NB4 (cell line): ENCODE measurements at regions not wholly inside any gene's neighbourhood (a gene's known extent, or its start where the extent isn't known, plus 50 kb on each side); places are given as distances from the start of the nearest gene placed in this dataset.
A peak's percentile ranks its signal among the peaks of the same experiment; 100 is the strongest.
"Not testable (repeated sequence)": the region's sequence is repeated elsewhere in the genome, so short reads cannot be mapped to it uniquely, and the experiment has no call there.

Source experiments
- DNase-seq: peaks from one replicate; pipeline ENCODE4 v3.0.0; 2010; ENCODE audit warnings: low read depth
- H3K4me3 ChIP-seq: one replicate; pipeline ENCODE4 v1.5.1; 2011; ENCODE audit warnings: mild to moderate bottlenecking, low read depth, low read length, moderate library complexity
- CTCF ChIP-seq: IDR thresholded peaks from one replicate; pipeline ENCODE4 v1.5.1; 2012; ENCODE audit warnings: low read depth, low read length
- MAX ChIP-seq: IDR thresholded peaks from 2 replicates; pipeline ENCODE4 v1.6.1; 2011; ENCODE audit warnings: low read depth, low read length
- MYC ChIP-seq: IDR thresholded peaks from 2 replicates; pipeline ENCODE4 v1.6.1; 2011; ENCODE audit warnings: low read depth, low read length
- POLR2A ChIP-seq: IDR thresholded peaks from 2 replicates; pipeline ENCODE4 v1.6.1; 2011; ENCODE audit warnings: mild to moderate bottlenecking; ENCODE audit not compliant: insufficient read length; ENCODE audit errors: extremely low read depth

- TF ChIP-seq POLR2A, result no peak
- no peak for TF ChIP-seq CTCF
- no peak for TF ChIP-seq MAX
- TF ChIP-seq MYC, result no peak
- no peak overlapping the region for H3K4me3 ChIP-seq
- DNase-seq, result no peak
Observed at GRCh38 chr4:189592890-189593289, 347.8 kb upstream of the FRG1 start.

- no peak for DNase-seq
- no peak overlapping the region for H3K4me3 ChIP-seq
- TF ChIP-seq MYC, result no peak
- no peak for TF ChIP-seq CTCF
- no peak for TF ChIP-seq POLR2A
- TF ChIP-seq MAX, result no peak
Observed at GRCh38 chr4:189597341-189597740, 343.3 kb upstream of the FRG1 start.

GRCh38 chr4:189600264-189600663 lies 340.4 kb upstream of the FRG1 start:
- TF ChIP-seq MYC, result no peak
- TF ChIP-seq POLR2A, result no peak
- TF ChIP-seq CTCF, result no peak
- TF ChIP-seq MAX, result no peak
- no peak for DNase-seq
- no peak overlapping the region for H3K4me3 ChIP-seq

- peak; percentile 4 for DNase-seq
- TF ChIP-seq MYC, result no peak
- TF ChIP-seq CTCF, result no peak
- no peak for TF ChIP-seq POLR2A
- TF ChIP-seq MAX, result no peak
- H3K4me3 ChIP-seq, result no peak overlapping the region
Observed at GRCh38 chr4:189600718-189601435, 339.8 kb upstream of the FRG1 start.

- not testable (repeated sequence) for H3K4me3 ChIP-seq, DNase-seq
Observed at GRCh38 chr4:189602827-189603226, 337.8 kb upstream of the FRG1 start.

GRCh38 chr4:189610571-189610970 lies 330.1 kb upstream of the FRG1 start:
- not testable (repeated sequence) for DNase-seq, H3K4me3 ChIP-seq

GRCh38 chr4:189613207-189613606 lies 327.5 kb upstream of the FRG1 start:
- no peak for DNase-seq
- no peak overlapping the region for H3K4me3 ChIP-seq
- no peak for TF ChIP-seq CTCF
- no peak for TF ChIP-seq POLR2A
- no peak for TF ChIP-seq MAX
- TF ChIP-seq MYC, result no peak
